ENCODE measurements at regions not wholly inside any gene's neighbourhood (a gene's known extent, or its start where the extent isn't known, plus 50 kb on each side); places are given as distances from the start of the nearest gene placed in this dataset.

GRCh38 chr19:31600731-31601295, 251.6 kb upstream of the TSHZ3 start:
- H3K4me2 ChIP-seq: no peak overlapping the region
- no peak overlapping the region for H3K4me3 ChIP-seq (ENCODE audit: low read depth in 2 of 2, low read length in 1 of 2)
- H3K36me3 ChIP-seq (replicated peaks in 1 of 2; ENCODE audit: control insufficient read depth in 1 of 2, insufficient read depth in 2 of 2, low read length in 1 of 2): no peaks in the 10 kb centered on the region
- no peaks in the 10 kb centered on the region; a peak in 1 of 4 replicates for H3K4me1 ChIP-seq (ENCODE audit: control insufficient read depth in 1 of 2, insufficient read depth in 2 of 2, low read depth in 1 of 2, low read length in 1 of 2)
- H3K79me2 ChIP-seq (ENCODE audit: insufficient read depth): no peaks in the 10 kb centered on the region
- no peaks in the 10 kb centered on the region for H3K9me2 ChIP-seq
- TF ChIP-seq, protein P1, sequence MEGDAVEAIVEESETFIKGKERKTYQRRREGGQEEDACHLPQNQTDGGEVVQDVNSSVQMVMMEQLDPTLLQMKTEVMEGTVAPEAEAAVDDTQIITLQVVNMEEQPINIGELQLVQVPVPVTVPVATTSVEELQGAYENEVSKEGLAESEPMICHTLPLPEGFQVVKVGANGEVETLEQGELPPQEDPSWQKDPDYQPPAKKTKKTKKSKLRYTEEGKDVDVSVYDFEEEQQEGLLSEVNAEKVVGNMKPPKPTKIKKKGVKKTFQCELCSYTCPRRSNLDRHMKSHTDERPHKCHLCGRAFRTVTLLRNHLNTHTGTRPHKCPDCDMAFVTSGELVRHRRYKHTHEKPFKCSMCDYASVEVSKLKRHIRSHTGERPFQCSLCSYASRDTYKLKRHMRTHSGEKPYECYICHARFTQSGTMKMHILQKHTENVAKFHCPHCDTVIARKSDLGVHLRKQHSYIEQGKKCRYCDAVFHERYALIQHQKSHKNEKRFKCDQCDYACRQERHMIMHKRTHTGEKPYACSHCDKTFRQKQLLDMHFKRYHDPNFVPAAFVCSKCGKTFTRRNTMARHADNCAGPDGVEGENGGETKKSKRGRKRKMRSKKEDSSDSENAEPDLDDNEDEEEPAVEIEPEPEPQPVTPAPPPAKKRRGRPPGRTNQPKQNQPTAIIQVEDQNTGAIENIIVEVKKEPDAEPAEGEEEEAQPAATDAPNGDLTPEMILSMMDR (IDR thresholded peaks at IDR 0.05): no peak
- TF ChIP-seq RAD21 (IDR thresholded peaks at IDR 0.05; ENCODE audit: low read length) (no peak), FOSL2 (IDR thresholded peaks at IDR 0.05; ENCODE audit: borderline replicate concordance, low read depth) (no peak), TCF12 (IDR thresholded peaks at IDR 0.05) (no peak), CHD2 (IDR thresholded peaks at IDR 0.05; ENCODE audit: low read length, partially characterized antibody) (no peak), EP300 (IDR thresholded peaks at IDR 0.05; ENCODE audit: borderline replicate concordance in 1 of 2, low read depth in 1 of 2, low read length in 1 of 2) (no peak), USF1 (IDR thresholded peaks at IDR 0.05; ENCODE audit: borderline replicate concordance, low read depth) (no peak), PBX3 (IDR thresholded peaks at IDR 0.05) (no peak), GABPA (IDR thresholded peaks at IDR 0.05; ENCODE audit: low read depth) (no peak), ELF1 (IDR thresholded peaks at IDR 0.05) (no peak), GATA2 (CRISPR knock-in tag; IDR thresholded peaks at IDR 0.05) (no peak), REST (IDR thresholded peaks at IDR 0.05; ENCODE audit: low read depth, low read length) (no peak), POLR2AphosphoS5 (IDR thresholded peaks at IDR 0.05; ENCODE audit: low read depth, low read length) (no peak), JUND (IDR thresholded peaks at IDR 0.05) (no peak), FOXM1 (IDR thresholded peaks at IDR 0.05; ENCODE audit: low read depth) (no peak), RCOR1 (IDR thresholded peaks at IDR 0.05; ENCODE audit: low read length) (no peak), TEAD4 (IDR thresholded peaks at IDR 0.05; ENCODE audit: borderline replicate concordance, insufficient read depth) (no peak)
- TF ChIP-seq, protein P2, sequence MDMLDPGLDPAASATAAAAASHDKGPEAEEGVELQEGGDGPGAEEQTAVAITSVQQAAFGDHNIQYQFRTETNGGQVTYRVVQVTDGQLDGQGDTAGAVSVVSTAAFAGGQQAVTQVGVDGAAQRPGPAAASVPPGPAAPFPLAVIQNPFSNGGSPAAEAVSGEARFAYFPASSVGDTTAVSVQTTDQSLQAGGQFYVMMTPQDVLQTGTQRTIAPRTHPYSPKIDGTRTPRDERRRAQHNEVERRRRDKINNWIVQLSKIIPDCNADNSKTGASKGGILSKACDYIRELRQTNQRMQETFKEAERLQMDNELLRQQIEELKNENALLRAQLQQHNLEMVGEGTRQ (IDR thresholded peaks at IDR 0.05; ENCODE audit: borderline replicate concordance, low read depth, low read length): no peak
- TF ChIP-seq, protein P3, sequence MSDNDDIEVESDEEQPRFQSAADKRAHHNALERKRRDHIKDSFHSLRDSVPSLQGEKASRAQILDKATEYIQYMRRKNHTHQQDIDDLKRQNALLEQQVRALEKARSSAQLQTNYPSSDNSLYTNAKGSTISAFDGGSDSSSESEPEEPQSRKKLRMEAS (IDR thresholded peaks at IDR 0.05; ENCODE audit: low read depth): no peak
- TF ChIP-seq, protein P4, sequence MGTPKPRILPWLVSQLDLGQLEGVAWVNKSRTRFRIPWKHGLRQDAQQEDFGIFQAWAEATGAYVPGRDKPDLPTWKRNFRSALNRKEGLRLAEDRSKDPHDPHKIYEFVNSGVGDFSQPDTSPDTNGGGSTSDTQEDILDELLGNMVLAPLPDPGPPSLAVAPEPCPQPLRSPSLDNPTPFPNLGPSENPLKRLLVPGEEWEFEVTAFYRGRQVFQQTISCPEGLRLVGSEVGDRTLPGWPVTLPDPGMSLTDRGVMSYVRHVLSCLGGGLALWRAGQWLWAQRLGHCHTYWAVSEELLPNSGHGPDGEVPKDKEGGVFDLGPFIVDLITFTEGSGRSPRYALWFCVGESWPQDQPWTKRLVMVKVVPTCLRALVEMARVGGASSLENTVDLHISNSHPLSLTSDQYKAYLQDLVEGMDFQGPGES (IDR thresholded peaks at IDR 0.05; ENCODE audit: low read depth, low read length): no peak
- H3K9ac ChIP-seq: no peak overlapping the region
- no peaks in the 10 kb centered on the region for H4K20me1 ChIP-seq (ENCODE audit: insufficient read depth)
- CTCF ChIA-PET: no interaction called here
- H3K9me3 ChIP-seq: no peaks in the 10 kb centered on the region
- H3K27ac ChIP-seq (ENCODE audit: low read depth in 2 of 2, low read length in 1 of 2): no peak overlapping the region
- no peak overlapping the region for H2AFZ ChIP-seq (ENCODE audit: low read depth)
- WGBS (ENCODE audit: low lambda C conversion rate): 44% methylated on average over 11 of the region's 11 CpGs
- POLR2A ChIA-PET: no interaction called here
- H3K27me3 ChIP-seq (ENCODE audit: insufficient read depth): no peaks in the 10 kb centered on the region
- DNase-seq: no peak
- H3F3A ChIP-seq (replicated peaks; ENCODE audit: insufficient read depth): no peaks in the 10 kb centered on the region

All from SK-N-SH (cell line).